Left renal pelvis (tissue), 4 donors: ENCODE measurements at regions not wholly inside any gene's neighbourhood (a gene's known extent, or its start where the extent isn't known, plus 50 kb on each side); places are given as distances from the start of the nearest gene placed in this dataset.
"Not testable (repeated sequence)": the region's sequence is repeated elsewhere in the genome, so short reads cannot be mapped to it uniquely, and the experiment has no call there.

ENCODE experiments used
- DNase-seq, 4 donors: peaks; one replicate each; pipeline ENCODE4 v3.0.0-alpha.2; 2013; ENCODE audit warnings: low read depth in 4 of 4, low spot score in 3 of 4

DNA sequence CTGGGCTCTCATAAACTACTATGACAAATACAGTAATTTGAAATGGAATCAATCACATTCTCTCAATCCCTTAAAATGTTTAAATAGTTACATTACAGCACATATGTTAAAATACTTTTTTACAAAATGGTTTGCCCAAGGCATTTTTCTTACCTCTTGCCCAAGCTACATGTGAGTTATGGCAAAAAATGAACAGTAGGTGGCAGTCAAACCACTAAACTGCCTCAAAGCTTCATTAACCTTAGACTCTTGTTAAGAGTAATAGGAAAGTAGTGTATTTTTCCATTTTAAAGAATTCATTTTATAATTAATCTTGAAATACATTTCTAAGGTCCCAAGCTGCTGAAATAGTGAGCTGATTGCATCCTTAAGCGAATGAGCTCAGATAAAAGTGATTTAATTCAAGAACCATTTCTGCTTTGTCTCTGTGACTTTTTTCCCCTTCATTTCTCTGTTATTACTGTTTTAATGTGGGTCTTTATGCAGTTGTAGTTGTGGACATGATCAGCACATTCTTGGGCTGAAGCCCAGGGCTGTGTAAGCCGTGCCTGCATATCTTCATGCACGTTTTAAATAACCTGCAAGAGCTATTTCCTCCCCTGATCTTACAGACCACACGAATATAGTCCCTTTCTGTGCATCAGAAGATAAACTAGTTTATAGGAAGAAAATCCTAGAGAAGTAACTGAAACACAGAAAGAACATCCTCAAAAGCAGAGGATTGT, 311.8 kb downstream of the LNPK start:
- DNase-seq, result peak; percentile 46 to 71 (median 65)

DNA sequence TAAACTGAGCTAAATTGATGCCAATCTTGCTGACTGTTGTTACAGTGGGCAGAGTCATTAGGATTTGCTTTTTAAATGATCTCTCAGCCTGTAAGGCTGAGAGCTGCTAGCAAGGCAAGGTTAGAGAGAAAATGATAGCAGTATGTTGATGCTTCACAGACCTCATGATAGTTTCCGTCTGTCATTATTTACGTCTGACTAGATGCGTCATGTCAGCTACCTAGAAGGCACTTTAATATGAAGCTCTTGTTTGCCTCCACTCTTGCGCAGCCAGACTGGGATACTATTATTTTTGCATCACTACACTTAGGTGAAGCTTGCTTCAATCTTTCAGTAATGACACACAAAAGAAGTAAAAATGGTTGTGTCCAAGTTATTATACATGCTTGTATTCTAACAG, 313.8 kb downstream of the LNPK start:
- DNase-seq, result no peak

DNA sequence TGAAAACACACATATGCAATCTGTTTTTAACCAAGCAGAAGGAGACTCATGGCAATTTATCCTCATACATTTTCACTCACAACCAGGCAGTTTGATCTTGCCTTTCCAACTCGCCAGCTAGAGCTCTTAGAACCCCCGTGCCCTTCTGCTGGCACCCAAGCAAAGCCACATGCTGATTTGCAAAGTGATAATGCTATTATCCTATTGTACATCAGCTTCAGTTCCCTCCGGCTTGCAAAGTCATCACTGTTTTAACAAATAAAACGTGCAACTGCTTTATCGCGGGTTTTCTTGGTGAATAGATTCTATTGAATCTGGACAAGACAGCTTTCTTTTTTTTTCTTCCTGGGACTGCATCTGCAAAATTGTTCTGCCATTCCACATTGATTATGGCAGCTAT, 314.6 kb downstream of the LNPK start:
- no peak for DNase-seq

DNA sequence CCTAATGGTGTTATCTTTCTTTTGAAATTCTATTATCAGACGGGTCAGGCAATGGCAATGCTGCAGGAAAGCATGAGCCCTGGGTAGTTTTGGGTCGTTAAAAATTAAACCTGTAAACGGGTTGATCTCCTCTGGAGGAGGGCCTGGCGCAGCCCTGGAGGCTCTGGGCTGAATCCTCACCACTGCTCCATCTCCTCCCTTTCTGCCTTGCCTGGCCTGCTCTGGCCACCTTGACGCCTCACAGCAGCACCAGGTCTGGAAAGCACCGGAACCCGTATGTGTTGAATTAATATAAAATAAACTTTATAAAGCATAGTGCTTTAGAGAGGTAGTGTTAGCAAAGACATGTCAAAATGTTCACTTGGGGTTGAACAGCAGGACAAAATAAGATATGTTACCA, 316.1 kb downstream of the LNPK start:
- no peak for DNase-seq

DNA sequence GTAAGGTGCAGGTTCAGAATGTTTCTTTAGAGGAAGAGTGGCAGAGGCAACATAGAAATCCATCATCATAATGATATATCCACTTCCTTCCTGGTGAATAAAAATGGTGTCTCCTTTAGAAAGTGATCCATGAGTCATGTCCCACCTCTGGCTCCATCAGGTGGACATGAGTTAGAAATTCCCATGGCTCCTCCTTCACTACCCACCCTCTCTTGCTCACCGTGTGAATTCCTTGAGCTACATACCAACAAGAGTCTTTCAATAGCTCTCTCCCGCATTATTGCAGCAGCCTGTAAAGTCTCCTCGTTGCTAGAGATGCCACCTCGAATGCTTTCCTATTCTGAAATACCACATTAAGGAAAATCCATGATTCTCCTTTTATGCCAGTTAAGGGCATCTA, 317.6 kb downstream of the LNPK start:
- no peak for DNase-seq

- no peak for DNase-seq
Observed at GRCh38 chr2:175679728-175680127, 322.3 kb downstream of the LNPK start.

- DNase-seq, result no peak
Observed at GRCh38 chr2:175679231-175679630, 322.8 kb downstream of the LNPK start.

DNA sequence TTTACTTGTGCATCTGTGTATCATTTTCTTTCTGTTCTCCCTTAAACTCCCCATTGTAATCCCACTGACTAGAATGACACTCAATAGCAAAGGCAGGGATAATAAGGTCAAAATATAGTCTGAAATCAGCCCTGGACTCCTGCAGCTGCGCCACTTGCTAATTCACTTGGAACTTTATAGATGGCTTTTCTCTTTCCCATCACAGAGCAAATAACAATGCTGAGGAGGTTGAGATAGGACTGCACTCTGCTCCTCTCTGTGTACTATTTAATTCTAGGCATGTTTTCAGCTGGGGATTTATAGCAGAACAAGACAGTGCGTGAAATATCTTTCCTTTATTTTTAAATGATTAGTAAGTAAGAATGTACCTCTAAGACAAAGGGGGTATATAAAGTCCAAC, 324.2 kb downstream of the LNPK start:
- DNase-seq, result no peak

DNA sequence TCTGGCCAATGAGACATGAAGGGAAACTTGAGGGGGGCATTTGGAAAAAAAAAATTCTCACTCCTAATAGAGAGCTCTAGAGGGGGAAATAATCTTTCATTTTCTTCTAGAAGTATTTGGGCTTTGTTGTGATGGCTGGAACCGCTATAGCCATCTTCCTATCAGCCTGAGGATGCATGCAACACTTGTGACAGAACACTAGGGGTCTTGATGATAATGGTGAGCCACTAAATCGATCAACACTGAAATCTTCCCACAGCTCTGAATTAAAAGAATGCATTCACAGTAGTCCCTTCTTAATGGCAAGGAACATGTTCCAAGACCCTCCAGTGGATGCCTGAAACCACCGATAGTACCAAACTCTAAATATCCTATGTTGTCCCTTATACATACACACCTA, 325.3 kb downstream of the LNPK start:
- DNase-seq, result no peak

GRCh38 chr2:175668804-175669203, 333.3 kb downstream of the LNPK start:
- not testable (repeated sequence) for DNase-seq

DNA sequence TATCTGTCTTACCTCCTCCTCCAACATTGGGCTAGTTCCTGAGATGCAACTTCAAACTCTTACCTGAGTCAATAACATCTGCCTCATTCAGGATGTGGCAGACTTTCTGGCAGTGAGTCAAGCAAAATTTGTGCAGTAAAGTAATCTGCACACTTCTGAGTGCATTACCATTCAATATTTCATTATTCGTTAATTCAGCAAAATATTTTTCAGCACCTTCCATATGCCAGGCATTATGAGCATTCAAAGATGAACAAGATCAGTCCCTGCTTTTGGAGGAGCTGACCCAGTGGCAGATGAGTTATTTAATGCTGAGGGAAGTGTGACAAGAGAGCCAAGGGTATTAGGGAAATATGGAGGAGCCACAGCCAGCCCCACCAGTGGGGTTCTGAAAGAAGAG, 339.7 kb downstream of the LNPK start:
- DNase-seq, result no peak

DNA sequence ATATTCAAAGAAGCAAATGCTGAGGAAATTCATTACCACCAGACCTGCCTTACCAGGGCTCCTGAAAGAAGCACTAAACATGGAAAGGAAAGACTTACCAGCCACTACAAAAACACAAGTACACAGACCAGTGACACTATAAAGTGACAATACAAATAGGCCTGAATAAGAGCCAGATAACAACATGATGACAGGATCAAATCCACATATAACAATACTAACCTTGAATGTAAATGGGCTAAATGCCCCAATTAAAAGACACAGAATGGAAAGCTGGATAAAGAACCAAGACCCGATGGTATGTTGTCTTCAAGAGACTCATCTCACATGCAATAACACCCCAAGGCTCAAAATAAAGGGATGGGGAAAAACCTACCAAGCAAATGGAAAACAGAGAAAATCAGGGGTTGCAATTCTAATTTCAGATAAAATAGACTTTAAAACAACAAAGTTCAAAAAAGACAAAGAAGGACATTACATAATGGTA, 353.4 kb downstream of the LNPK start:
- DNase-seq, result no peak

DNA sequence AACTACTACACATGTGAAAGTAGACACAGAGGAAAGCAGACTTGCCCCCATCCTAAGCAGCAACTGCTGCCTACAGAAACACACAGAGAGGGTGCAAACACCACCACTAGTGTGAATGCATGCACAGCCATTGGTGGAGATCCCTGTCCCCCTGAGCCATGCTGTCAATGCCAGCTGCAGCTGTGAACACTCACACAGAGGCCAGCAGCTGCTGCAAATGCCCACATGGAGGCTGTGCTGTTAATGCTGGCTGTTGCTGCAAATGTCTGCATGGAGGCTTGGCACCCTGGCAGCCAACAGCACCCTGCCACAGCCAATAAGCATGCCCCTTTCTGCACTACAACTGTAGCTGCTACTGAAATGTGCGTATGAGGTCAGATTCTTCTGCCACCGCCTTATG, 355.0 kb downstream of the LNPK start:
- DNase-seq, result no peak

GRCh38 chr2:175640655-175641054, 361.4 kb downstream of the LNPK start:
- DNase-seq, result no peak

DNA sequence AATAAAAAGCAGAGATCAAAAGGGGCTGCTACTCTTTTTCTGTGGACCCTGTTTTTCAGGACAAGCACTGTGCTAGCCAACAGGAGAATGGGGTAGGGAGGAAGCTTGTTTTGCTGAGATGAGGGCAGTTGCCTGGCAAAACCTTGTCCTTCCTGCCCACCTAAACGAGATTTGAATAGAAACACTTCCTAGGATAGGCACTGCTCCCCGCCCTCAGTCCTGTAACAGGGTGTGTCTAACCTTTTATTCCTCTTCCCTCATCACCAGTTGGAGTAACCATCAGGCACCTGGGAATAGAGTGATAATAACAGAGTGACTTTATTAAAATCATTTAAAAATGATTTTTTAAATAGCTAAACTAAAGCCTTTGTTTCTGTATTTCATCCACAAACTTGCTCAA, 368.8 kb downstream of the LNPK start:
- DNase-seq, result no peak

DNA sequence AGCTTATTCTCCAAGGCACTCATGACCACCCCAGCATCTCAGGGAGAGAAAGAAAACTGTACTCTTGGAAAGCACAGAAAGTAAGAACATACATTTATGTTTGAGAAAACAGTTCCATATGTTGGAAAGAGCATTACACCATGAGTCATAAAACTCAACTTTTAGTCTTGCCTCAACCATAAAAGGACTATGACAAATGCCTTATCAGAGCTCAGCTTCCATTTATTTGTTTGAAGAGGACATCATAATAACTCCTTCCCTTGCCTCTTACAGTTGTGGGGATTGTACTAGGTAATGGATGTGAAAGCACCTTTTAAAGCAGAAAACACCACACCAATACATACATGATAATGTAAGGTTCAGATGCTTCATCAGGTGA, 370.8 kb downstream of the LNPK start:
- DNase-seq, result no peak

DNA sequence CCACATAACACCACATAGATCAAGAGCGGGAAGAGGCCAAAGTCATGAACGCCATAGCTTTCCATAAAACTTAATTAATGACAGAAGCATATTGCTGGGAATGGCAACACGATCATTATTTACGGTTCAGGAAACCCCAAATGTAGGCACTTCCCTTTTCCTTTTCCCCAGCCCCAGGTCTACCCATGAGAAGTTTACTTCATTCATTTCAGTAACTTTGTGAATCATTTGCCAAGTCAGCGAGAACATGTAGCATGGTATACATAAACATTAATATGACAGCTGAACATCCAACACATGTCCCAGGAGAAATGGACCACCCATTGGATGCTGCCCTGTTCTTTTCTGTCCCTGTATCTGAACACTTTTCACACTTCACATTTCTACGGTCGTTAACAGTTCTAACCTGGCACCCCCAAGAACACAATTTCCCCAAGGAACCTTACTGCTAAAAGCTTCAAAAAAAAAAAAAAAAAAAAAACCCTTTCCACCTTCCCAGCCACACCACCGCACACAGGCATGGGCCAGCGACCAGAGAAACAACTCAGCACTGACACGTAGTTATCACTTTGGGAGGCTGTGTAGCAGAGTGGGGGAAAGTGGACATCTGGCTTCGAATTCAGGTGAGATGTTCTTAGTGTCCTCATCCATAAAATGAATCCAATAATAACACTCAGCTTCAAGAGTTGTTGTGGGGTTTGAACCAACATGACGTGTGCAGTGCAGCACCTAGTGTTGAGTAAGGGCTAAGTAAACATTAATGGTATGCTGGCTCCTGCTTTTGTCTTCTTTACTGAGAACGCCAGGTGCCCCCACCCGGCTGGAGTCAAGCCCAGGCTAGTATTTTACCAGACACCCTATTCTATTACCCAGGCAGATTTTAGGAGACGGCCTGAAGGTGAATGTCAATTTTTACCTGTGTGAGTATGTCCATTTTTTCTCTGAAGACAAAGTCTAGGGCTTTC, 371.5 kb downstream of the LNPK start:
- DNase-seq, result no peak

- DNase-seq, result no peak
Observed at GRCh38 chr2:175628243-175628642, 373.8 kb downstream of the LNPK start.

GRCh38 chr2:175627405-175627804, 374.7 kb downstream of the LNPK start:
- no peak for DNase-seq

GRCh38 chr2:175626796-175627195, 375.3 kb downstream of the LNPK start:
- DNase-seq, result no peak

DNA sequence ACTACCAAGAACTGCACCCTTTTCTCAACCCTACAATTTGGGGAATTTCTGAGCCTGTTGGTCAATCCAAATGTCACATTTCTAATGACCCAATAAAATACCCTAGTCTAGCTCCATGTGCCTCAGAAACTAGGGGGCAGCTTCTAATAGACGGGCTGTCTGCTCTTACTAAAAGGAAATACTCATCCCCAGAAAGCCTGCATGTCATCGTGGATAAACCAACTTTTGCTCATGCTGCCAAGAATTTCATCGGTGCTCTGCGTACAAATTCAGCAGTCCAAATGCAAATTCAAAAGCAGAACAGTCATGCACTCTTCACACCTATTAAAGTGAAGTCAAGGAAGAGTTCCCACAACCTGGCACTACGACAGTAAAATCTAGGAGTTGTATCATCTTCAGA, 377.3 kb downstream of the LNPK start:
- no peak for DNase-seq

- DNase-seq, result no peak
Observed at GRCh38 chr2:175624211-175624761, 377.8 kb downstream of the LNPK start.
